HG03159 (cell line): ENCODE measurements at regions not wholly inside any gene's neighbourhood (a gene's known extent, or its start where the extent isn't known, plus 50 kb on each side); places are given as distances from the start of the nearest gene placed in this dataset.

Experiments used
- ATAC-seq: cut with Tn5 transposase; IDR thresholded peaks from one replicate; pipeline ENCODE4 v1.9.1; 2021; ENCODE audit warnings: mild to moderate bottlenecking, moderate library complexity; ENCODE audit not compliant: unreplicated experiment

GRCh38 chr18:8499810-8500675 is 109.2 kb upstream of the RAB12 start:
- ATAC-seq: no peak

GRCh38 chr18:8501044-8501443 is 108.2 kb upstream of the RAB12 start:
- no peak for ATAC-seq

- no peak for ATAC-seq
Measured at GRCh38 chr18:8503248-8503647, 106.0 kb upstream of the RAB12 start.

- no peak for ATAC-seq
Measured at GRCh38 chr18:8504424-8504823, 104.8 kb upstream of the RAB12 start.

GRCh38 chr18:8504880-8505435 is 104.3 kb upstream of the RAB12 start:
- ATAC-seq: no peak

- ATAC-seq: no peak
Measured at GRCh38 chr18:8506251-8507049, 102.8 kb upstream of the RAB12 start.

- ATAC-seq: no peak
Measured at GRCh38 chr18:8507361-8507760, 101.9 kb upstream of the RAB12 start.

- ATAC-seq: no peak
Measured at GRCh38 chr18:8507915-8508705, 101.1 kb upstream of the RAB12 start.

- ATAC-seq: no peak
Measured at GRCh38 chr18:8513249-8513648, 96.0 kb upstream of the RAB12 start.

DNA sequence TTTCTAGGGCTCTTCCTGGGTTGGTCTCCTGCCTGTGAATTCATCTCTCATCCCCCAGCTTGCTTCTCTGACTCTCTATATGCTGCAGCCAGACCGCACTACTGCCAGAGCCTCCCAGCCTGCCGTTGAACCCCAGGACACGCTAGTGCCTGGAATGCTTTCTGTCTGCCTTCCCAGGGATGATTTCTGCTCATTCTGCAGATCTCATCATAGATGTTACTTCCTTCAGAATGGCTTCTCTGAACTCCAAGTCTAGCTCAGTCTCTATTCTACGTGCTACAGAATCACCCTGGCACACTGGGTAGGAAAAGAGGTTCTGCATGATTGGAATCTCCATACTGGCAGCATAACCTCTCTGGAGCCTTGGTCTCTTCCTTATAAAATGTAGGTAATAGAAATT is 94.8 kb upstream of the RAB12 start:
- ATAC-seq: no peak

DNA sequence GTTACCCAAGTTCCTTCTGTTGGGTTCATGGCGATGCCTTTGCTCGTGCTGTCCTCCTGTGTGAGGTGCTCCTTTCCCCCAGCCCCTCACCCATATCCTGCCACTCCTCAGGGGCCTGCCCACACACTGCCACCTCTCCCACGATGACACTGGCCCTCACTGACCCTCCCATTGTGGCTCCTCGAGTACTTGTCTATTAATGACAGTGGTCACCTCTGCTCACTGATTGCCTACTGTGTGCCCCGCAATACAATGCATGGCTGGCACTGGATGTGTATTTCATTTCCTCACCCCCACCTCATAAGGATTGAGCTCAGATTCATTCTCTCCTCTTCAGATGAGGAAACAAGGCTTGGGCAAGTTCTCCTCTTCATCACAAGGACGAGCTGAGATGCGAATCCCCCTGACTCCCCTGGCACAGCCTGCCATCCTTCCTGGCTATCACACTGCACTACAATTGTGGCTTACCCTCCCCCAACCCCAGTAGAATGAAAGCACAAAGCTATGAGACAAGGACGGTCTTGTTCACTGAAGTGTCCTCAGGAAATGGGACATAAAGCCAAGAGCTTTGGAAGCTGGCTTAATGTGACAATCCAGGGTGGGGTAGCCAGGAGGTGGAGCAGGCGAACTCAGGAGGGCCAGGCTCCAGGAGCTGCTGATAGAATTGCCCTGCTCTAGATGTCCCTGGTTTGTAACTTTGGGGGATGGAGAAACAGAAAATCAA is 93.9 kb upstream of the RAB12 start:
- ATAC-seq: no peak

DNA sequence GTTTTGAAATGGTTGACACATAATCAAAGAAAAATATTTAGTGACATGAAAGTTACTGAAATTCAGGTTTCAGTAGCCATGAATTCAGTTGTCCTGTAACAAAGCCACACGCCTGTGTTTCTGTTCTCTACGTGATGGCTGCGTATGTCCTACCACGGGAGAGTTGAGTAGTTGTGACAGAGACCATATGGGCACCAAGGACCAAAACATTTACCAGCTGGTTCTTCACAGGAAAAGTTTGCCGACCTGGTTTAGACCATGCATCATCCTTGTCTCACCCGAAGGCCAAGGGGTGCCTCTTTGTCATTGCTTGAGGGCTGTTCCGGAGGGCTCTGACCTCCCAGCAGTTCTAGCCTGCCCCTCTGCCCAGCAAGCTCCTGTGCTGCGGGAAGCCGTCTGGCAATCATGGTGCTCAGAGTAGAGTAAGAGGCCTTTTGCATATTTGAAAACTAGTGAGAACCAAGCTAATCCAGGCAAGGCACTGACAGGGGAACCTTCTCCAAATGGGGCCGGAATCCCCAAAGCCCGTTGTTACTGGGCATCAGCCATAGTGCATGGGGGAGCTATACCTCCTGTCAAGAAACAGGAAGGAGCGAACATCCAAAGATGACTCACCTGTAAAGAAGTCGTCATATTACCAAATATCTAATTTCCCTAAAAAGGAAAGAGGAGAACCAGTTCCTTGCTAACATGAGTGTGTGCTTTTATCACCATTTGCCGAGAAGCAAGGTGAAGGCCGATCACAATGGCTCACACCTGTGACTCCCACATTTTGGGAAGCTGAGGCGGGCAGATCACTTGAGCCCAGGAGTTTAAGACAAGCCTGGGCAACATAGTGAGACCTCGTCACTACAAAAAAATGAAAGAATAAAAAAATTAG is 92.6 kb upstream of the RAB12 start:
- no peak for ATAC-seq

DNA sequence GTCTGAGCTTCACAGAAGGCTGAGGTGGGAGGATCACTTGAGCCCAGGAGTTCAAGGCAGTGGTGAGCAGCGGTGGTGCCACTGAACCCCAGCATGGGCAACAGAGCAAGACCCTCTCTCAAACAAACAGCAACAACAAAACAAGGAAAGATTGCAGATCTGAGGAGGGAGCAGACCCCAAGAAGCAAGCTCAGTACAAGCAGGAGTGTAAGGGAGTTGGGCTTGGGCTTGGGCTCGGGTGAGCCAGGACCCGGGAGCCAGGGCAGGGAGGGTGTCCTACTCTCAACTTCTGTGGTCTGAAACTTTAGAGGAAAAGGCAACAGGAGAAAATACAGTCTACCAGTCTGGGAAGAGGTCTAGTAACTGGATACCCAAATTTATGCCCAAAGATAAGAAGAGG is 92.0 kb upstream of the RAB12 start:
- no peak for ATAC-seq

GRCh38 chr18:8519102-8519501 is 90.1 kb upstream of the RAB12 start:
- no peak for ATAC-seq

GRCh38 chr18:8520266-8520665 is 89.0 kb upstream of the RAB12 start:
- ATAC-seq: no peak

GRCh38 chr18:8522756-8523155 is 86.5 kb upstream of the RAB12 start:
- ATAC-seq: no peak

DNA sequence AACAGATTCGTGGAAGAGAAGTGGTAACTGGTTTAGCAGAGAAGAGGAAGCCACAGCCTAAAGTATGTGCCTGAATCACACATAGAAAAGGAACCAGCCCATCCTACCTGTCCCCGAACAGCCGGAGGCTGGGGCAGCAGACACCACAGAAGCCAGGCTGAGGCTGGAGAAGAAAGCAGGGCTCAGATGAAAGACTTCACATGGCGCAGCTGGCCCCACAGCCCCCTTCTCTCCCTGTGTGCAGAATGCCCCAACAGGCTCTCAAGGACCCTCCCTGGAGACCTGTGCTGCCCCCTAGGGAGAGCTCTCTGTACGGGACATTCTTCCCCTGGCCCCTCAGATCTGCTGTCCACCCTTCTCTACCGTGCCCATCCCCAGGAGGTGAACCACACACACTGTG is 83.5 kb upstream of the RAB12 start:
- no peak for ATAC-seq

DNA sequence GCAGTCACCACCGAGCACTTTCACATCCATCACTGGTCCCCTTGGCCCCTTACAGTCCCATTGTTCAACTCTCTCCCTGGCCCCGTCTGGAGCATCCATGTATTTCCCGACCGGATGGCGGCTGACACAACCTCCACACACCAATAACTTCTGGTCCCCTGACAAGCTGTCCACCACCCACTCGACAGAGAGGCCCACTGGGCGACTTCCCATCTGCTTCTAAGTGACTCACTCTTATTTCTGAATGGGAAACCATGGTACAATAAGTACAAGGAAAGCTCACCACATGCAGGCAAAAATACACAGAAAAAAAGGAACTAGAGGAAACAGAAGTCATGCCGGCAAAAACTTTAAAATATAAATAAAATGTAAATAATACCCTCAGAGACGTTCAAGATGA is 82.9 kb upstream of the RAB12 start:
- no peak for ATAC-seq

DNA sequence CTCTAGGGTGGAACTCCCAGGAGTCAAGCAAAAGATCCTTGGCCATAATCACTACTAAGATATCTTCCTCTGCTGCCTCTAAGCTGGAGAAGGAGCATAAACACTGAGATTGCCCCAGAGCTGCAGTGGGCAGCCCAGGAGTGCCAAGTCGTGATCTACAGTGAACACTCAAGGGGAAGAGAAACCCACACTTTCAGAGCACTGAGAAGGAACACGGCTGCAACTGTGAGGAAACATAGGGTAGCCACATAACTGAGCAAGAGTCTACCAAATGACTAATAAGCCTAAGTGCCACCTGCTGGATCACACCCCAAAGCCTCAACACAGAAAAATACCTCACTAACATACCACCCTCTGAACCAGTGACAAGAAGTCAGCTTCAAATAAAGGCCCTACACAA is 79.6 kb upstream of the RAB12 start:
- ATAC-seq: no peak
